GM12878 (cell line): ENCODE measurements at regions not wholly inside any gene's neighbourhood (a gene's known extent, or its start where the extent isn't known, plus 50 kb on each side); places are given as distances from the start of the nearest gene placed in this dataset.

Experiments used
- BHLHE40 ChIP-seq, 2 experiments: fragments of 450-650 bp in 1 of 2; IDR thresholded peaks; 2 replicates each; pipeline ENCODE4 v1.6.1; 2011 to 2017; ENCODE audit warnings: low read depth in 2 of 2, borderline replicate concordance in 1 of 2, improper control_type of control experiment in 1 of 2, low read length in 1 of 2, mild to moderate bottlenecking in 1 of 2
- CBFB ChIP-seq: IDR thresholded peaks from 2 replicates; pipeline ENCODE4 v1.6.1; 2016; ENCODE audit warnings: antibody characterized with exemption, low read depth
- CEBPB ChIP-seq, 2 experiments: fragments of 150-350 bp in 1 of 2; IDR thresholded peaks; 2 replicates each; pipeline ENCODE4 v1.6.1; 2012 to 2014; ENCODE audit warnings: low read depth in 2 of 2, low read length in 2 of 2, borderline replicate concordance in 1 of 2, inconsistent platforms in 1 of 2
- EZH2 ChIP-seq: IDR thresholded peaks from 2 replicates; pipeline ENCODE4 v1.6.1; 2012; ENCODE audit warnings: low read depth, mild to moderate bottlenecking, control low read depth, inconsistent platforms, low read length, borderline replicate concordance; ENCODE audit not compliant: control insufficient read depth
- FOXM1 ChIP-seq: IDR thresholded peaks from 2 replicates; pipeline ENCODE4 v1.6.1; 2012; ENCODE audit warnings: low read depth, mild to moderate bottlenecking, inconsistent platforms, low read length, moderate library complexity
- GABPA ChIP-seq: IDR thresholded peaks from 2 replicates; pipeline ENCODE4 v1.6.1; 2014; ENCODE audit warnings: antibody characterized with exemption, low read depth, mild to moderate bottlenecking, inconsistent platforms
- NBN ChIP-seq: fragments of 450-650 bp; IDR thresholded peaks from 2 replicates; pipeline ENCODE4 v1.6.1; 2016
- PAX5 ChIP-seq: IDR thresholded peaks from 2 replicates; pipeline ENCODE4 v1.6.1; 2011; ENCODE audit warnings: low read depth, low read length, borderline replicate concordance
- POLR2A ChIP-seq: IDR thresholded peaks from 2 replicates; pipeline ENCODE4 v1.6.1; 2011; ENCODE audit warnings: low read depth, mild to moderate bottlenecking, low read length
- POLR2AphosphoS5 ChIP-seq: IDR thresholded peaks from 2 replicates; pipeline ENCODE4 v1.6.1; 2011; ENCODE audit warnings: mild to moderate bottlenecking, low read length, inconsistent platforms
- RAD21 ChIP-seq: IDR thresholded peaks from 2 replicates; pipeline ENCODE4 v1.6.1; 2011; ENCODE audit warnings: mild to moderate bottlenecking, low read depth, low read length, moderate library complexity; ENCODE audit not compliant: insufficient read depth
- TF ChIP-seq, protein P1 (sequence below), 3 experiments: IDR thresholded peaks in 2 of 3; conservative IDR thresholded peaks in 1 of 3; 2 replicates each; pipeline ENCODE4 v1.5.1; 2011; ENCODE audit warnings: low read depth in 3 of 3, low read length in 3 of 3, mild to moderate bottlenecking in 3 of 3, control low read depth in 2 of 3, moderate library complexity in 2 of 3, inconsistent platforms in 1 of 3, mixed read lengths in 1 of 3; ENCODE audit not compliant: control insufficient read depth in 2 of 3, insufficient read depth in 1 of 3; ENCODE audit errors: extremely low read depth in 1 of 3
- TF ChIP-seq, protein P2 (sequence below): fragments of 450-650 bp; IDR thresholded peaks from 2 replicates; pipeline ENCODE4 v1.6.1; 2014; ENCODE audit warnings: mild to moderate bottlenecking
- TF ChIP-seq, protein P3 (sequence below): IDR thresholded peaks from 2 replicates; pipeline ENCODE4 v1.6.1; 2011; ENCODE audit warnings: low read depth, low read length, improper control_type of control experiment, borderline replicate concordance

DNA sequence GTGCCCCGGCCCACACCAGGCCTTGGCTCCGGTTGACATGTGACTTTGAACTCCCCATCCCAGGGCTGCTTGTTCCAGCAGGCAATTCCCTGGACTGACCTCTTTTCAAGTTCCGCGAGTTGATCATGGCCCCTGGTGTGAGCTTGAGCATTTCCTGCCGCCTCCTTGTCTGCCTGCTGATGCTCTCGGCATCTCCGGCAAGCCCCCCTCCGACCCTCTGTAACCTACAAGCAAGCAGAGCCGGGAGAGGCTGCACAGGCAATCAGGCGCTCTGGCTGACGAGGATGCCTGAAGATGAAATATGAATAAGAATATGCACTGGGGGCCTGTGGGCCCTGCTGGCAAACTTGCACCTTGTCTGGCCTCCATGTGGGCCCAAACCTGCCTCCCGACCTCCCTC, 304.9 kb upstream of the MKI67 start:
- TF ChIP-seq EZH2: no peak
- no peak for TF ChIP-seq GABPA
- TF ChIP-seq, protein P1, sequence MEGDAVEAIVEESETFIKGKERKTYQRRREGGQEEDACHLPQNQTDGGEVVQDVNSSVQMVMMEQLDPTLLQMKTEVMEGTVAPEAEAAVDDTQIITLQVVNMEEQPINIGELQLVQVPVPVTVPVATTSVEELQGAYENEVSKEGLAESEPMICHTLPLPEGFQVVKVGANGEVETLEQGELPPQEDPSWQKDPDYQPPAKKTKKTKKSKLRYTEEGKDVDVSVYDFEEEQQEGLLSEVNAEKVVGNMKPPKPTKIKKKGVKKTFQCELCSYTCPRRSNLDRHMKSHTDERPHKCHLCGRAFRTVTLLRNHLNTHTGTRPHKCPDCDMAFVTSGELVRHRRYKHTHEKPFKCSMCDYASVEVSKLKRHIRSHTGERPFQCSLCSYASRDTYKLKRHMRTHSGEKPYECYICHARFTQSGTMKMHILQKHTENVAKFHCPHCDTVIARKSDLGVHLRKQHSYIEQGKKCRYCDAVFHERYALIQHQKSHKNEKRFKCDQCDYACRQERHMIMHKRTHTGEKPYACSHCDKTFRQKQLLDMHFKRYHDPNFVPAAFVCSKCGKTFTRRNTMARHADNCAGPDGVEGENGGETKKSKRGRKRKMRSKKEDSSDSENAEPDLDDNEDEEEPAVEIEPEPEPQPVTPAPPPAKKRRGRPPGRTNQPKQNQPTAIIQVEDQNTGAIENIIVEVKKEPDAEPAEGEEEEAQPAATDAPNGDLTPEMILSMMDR (IDR thresholded peaks at IDR 0.05 in 2 of 3, conservative IDR thresholded peaks at IDR 0.05 in 1 of 3; ENCODE audit: control insufficient read depth in 2 of 3, extremely low read depth in 1 of 3, insufficient read depth in 1 of 3, low read depth in 3 of 3, low read length in 3 of 3): no peak
- no peak for TF ChIP-seq POLR2AphosphoS5
- TF ChIP-seq PAX5: no peak
- TF ChIP-seq FOXM1: no peak
- TF ChIP-seq, protein P2, sequence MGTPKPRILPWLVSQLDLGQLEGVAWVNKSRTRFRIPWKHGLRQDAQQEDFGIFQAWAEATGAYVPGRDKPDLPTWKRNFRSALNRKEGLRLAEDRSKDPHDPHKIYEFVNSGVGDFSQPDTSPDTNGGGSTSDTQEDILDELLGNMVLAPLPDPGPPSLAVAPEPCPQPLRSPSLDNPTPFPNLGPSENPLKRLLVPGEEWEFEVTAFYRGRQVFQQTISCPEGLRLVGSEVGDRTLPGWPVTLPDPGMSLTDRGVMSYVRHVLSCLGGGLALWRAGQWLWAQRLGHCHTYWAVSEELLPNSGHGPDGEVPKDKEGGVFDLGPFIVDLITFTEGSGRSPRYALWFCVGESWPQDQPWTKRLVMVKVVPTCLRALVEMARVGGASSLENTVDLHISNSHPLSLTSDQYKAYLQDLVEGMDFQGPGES: no peak
- TF ChIP-seq, protein P3, sequence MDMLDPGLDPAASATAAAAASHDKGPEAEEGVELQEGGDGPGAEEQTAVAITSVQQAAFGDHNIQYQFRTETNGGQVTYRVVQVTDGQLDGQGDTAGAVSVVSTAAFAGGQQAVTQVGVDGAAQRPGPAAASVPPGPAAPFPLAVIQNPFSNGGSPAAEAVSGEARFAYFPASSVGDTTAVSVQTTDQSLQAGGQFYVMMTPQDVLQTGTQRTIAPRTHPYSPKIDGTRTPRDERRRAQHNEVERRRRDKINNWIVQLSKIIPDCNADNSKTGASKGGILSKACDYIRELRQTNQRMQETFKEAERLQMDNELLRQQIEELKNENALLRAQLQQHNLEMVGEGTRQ: no peak
- TF ChIP-seq BHLHE40 (IDR thresholded peaks at IDR 0.05; ENCODE audit: borderline replicate concordance in 1 of 2, low read depth in 2 of 2, low read length in 1 of 2): no peak
- TF ChIP-seq CBFB: no peak
- TF ChIP-seq RAD21: no peak
- TF ChIP-seq NBN: no peak
- no peak for TF ChIP-seq CEBPB (IDR thresholded peaks at IDR 0.05; ENCODE audit: borderline replicate concordance in 1 of 2, low read depth in 2 of 2, low read length in 2 of 2)
- no peak for TF ChIP-seq POLR2A
